Omental fat pad (tissue), 3 donors: ENCODE measurements at regions not wholly inside any gene's neighbourhood (a gene's known extent, or its start where the extent isn't known, plus 50 kb on each side); places are given as distances from the start of the nearest gene placed in this dataset.

Source experiments
- ATAC-seq: fragments of 150-250 bp; one replicate; pipeline ENCODE4 v1.9.1; 2016; ENCODE audit warnings: mild to moderate bottlenecking, moderate library complexity; ENCODE audit not compliant: low FRiP score
- DNase-seq: peaks from one replicate; pipeline ENCODE4 v3.0.0-alpha.2; 2019; ENCODE audit warnings: low spot score
- TF ChIP-seq, protein P1 (sequence below), 3 donors: fragments of 450-650 bp; IDR thresholded peaks; one replicate each; pipeline ENCODE4 v1.5.1; 2016 to 2017; ENCODE audit warnings: antibody characterized with exemption in 3 of 3, mild to moderate bottlenecking in 3 of 3, moderate library complexity in 2 of 3

DNA sequence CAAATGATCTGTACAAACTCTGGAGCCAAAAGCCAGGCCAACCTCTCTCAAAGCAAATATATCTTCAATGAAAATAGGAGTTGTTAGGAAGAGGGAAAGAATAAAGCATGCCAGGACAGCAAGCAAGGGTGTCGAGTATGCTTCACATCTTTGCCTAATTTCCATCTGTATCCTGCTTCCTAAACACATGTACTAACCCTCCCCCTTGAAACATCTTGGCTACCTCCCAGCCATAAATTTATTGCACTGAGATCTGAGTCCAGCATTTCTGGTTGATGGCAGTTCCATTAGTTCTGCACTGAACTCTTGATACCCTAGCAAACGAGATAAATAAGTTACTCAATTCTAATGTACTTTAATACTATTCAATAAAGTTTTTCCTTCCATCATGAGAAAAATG lies 430.5 kb upstream of the TRAM1L1 start:
- no peak for ATAC-seq
- TF ChIP-seq, protein P1, sequence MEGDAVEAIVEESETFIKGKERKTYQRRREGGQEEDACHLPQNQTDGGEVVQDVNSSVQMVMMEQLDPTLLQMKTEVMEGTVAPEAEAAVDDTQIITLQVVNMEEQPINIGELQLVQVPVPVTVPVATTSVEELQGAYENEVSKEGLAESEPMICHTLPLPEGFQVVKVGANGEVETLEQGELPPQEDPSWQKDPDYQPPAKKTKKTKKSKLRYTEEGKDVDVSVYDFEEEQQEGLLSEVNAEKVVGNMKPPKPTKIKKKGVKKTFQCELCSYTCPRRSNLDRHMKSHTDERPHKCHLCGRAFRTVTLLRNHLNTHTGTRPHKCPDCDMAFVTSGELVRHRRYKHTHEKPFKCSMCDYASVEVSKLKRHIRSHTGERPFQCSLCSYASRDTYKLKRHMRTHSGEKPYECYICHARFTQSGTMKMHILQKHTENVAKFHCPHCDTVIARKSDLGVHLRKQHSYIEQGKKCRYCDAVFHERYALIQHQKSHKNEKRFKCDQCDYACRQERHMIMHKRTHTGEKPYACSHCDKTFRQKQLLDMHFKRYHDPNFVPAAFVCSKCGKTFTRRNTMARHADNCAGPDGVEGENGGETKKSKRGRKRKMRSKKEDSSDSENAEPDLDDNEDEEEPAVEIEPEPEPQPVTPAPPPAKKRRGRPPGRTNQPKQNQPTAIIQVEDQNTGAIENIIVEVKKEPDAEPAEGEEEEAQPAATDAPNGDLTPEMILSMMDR (IDR thresholded peaks at IDR 0.05), result no peak
- no peak for DNase-seq

DNA sequence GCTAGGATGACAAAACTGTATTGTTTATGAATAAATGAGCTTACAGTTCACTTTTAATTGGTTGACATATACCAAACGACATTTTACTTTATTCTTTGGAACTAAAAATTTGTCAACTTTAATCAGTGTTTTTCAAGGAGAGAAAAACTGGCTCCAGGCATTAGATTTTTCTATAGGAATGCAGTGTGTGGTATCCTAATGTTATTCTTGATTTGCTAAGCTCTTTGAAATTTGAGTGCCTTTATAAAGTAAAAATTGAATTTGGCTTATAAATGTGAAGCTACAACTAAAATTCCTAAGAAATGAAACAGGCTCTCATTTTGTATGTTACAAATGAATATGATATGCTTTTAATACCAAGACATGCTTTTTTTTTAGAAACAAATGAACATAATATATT lies 442.2 kb upstream of the TRAM1L1 start:
- DNase-seq (no peak), ATAC-seq (no peak)
- TF ChIP-seq, protein P1 (IDR thresholded peaks at IDR 0.05), result no peak

DNA sequence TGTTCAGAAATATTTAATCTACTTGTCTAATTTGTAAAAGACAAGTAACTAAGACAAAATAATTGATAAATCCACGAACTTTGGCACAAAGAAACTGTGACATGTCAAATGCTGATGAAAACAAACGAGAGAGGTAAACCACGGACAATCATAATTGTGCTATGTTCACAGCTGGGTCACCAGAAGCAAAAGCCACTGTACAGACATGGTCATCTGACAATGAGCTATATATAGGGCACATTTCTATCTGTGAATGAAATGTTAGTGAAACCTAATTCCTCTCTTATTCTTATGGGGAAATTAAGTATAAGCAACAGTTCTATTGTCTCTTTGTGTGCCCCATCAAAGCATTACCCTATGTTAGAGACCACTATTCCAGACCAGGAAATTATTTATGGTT lies 444.0 kb upstream of the TRAM1L1 start:
- TF ChIP-seq, protein P1 (IDR thresholded peaks at IDR 0.05), result no peak
- ATAC-seq (no peak), DNase-seq (no peak)

DNA sequence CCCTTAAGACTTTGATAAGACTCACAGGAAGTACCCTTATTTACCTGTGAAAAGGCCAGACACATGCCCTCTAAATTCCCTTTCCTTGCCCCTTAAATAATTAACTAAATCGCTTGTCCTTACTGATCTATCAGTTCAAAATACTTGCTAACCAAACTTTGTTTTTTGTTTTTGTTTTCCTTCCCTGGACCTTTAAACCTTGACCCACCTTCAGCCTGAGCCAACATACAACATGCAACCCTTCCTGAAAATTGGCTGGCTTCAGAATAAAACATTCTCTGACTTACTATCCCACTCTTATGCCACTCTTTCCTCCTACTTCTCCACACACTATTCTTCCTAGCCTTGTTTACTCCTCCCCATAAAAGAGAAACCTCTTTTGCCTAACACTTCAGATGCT lies 448.1 kb upstream of the TRAM1L1 start:
- DNase-seq (no peak), ATAC-seq (no peak)
- TF ChIP-seq, protein P1 (IDR thresholded peaks at IDR 0.05), result no peak

DNA sequence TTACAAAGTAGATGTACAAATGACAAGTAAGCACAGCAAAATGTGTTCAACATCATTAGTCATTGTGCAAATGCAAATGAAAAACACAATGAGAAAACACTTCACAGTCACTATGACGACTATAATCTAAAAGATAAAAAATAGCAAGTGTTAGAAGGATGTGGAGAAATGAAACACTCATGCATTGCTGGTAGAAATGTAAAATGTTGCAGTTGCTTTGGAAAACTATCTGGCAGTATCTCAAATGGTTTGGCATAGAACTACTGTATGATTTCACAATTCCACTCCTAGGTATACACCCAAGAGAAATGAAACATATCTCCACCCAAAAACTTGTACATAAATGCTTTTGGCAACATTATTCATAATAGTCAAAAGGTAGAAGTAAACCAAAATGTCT lies 459.7 kb upstream of the TRAM1L1 start:
- TF ChIP-seq, protein P1 (IDR thresholded peaks at IDR 0.05), result no peak
- peak; percentile 68 for ATAC-seq
- no peak for DNase-seq

DNA sequence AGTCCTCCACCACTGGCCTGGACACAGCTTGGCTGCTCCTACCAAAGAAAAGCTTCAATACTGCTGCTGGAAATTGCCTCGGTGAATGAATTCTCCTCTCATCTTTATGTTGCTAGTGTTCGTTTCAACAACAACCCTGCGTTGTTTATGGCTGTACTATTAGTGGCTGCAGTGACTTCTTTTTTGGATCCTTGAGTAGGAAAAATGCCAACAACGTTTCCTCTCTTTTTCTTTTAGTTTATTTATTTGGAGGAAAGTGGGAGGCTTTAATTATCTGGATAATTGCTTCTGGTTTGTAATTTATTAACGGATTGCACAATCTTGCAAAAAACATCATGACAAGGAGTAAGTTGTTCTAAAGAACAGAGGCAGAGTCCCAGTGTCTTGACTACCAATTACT lies 464.1 kb upstream of the TRAM1L1 start:
- ATAC-seq, result no peak
- TF ChIP-seq, protein P1 (IDR thresholded peaks at IDR 0.05), result no peak
- no peak for DNase-seq

DNA sequence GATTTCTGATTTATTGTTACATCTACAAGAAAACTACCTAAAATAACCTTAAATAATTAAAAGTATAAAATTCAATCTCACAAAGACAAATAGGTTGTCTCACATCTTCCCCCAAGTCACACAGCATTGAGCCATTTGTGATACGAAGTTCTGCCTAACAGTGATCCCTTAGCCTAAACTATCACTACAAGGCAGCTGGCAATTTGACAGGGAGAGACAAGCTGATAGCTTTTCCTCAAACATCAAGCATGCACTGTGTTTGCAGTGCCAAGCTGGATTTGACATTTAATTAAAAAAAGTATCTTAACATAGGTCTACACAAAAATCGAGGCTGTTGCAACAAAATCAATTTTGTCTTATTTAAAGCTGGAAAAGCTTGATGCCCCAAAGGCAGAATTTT lies 464.7 kb upstream of the TRAM1L1 start:
- TF ChIP-seq, protein P1 (IDR thresholded peaks at IDR 0.05), result no peak
- no peak for ATAC-seq

More for the DNA sequence above, 464.7 kb upstream of the TRAM1L1 start:
- DNase-seq, result no peak
